Endothelial cell of umbilical vein (primary cell): ENCODE measurements at regions not wholly inside any gene's neighbourhood (a gene's known extent, or its start where the extent isn't known, plus 50 kb on each side); places are given as distances from the start of the nearest gene placed in this dataset.

ENCODE experiments used
- BruUV-seq: library from RNA; stranded (reverse); fragments of 400-500 nt; replicated peaks from 2 replicates; lab custom pipeline; 2021; lab: Mats Ljungman, UMichigan
- CTCF ChIA-PET: fragments of 300-600, 350-600 bp; sonication (Branson Sonifier 250); formaldehyde crosslinking; loops from one replicate; lab custom pipeline; 2021; ENCODE audit warnings: antibody characterized with exemption, inconsistent platforms; lab: Charles Lee
- POLR2A ChIA-PET: fragments of 300-600, 350-600 bp; sonication (Branson Sonifier 250); formaldehyde crosslinking; loops from one replicate; lab custom pipeline; 2021; ENCODE audit warnings: antibody characterized with exemption, inconsistent platforms; lab: Charles Lee
- DNase-seq: peaks from one replicate; pipeline ENCODE4 v3.0.0-alpha.2; 2011; ENCODE audit warnings: low read depth, low spot score
- FAIRE-seq: peaks from 2 replicates; lab custom pipeline; 2011; peaks lifted over from hg19 to GRCh38; lab: Jason Lieb, UNC
- H2AFZ ChIP-seq: 2 replicates; pipeline ENCODE4 v1.6.0; 2012; ENCODE audit warnings: low read depth, low read length, control low read depth, inconsistent platforms
- H3K27ac ChIP-seq: 2 replicates; pipeline ENCODE4 v1.5.1; 2011; ENCODE audit warnings: low read depth, mild to moderate bottlenecking, control low read depth, low read length, moderate library complexity; ENCODE audit not compliant: insufficient read depth
- H3K27me3 ChIP-seq, 2 experiments: 2 replicates each; pipeline versions ENCODE4 v1.6.0 to v1.6.1; 2011; ENCODE audit warnings: low read length in 2 of 2, mixed read lengths in 1 of 2; ENCODE audit not compliant: control insufficient read depth in 2 of 2, insufficient read depth in 2 of 2
- H3K36me3 ChIP-seq, 2 experiments: 2 replicates in 1 of 2; 3 replicates in 1 of 2; pipeline ENCODE4 v1.5.1; 2011; ENCODE audit warnings: low read length in 2 of 2, mild to moderate bottlenecking in 1 of 2, moderate library complexity in 1 of 2; ENCODE audit not compliant: control insufficient read depth in 2 of 2, insufficient read depth in 2 of 2; ENCODE audit errors: extremely low read depth in 1 of 2
- H3K4me1 ChIP-seq: 3 replicates; pipeline ENCODE4 v1.5.1; 2011; ENCODE audit warnings: mild to moderate bottlenecking, low read length; ENCODE audit not compliant: control insufficient read depth, insufficient read depth; ENCODE audit errors: extremely low read depth
- H3K4me2 ChIP-seq: 2 replicates; pipeline ENCODE4 v1.6.1; 2011; ENCODE audit warnings: low read length, control low read depth, mixed read lengths; ENCODE audit not compliant: insufficient read depth
- H3K4me3 ChIP-seq, 3 experiments: fragments of 200-600 bp in 1 of 3; sonication (generic), shearing (Covaris generic) in 1 of 3; replicated peaks in 1 of 3; 2 replicates each; pipeline ENCODE4 v1.5.1; 2011 to 2016; ENCODE audit warnings: control low read depth in 3 of 3, low read length in 3 of 3, mild to moderate bottlenecking in 2 of 3, inconsistent platforms in 1 of 3, low read depth in 1 of 3, moderate library complexity in 1 of 3; ENCODE audit not compliant: insufficient read depth in 1 of 3
- H3K79me2 ChIP-seq: 2 replicates; pipeline ENCODE4 v1.6.0; 2012; ENCODE audit warnings: low read length, inconsistent platforms; ENCODE audit not compliant: control insufficient read depth, insufficient read depth
- H3K9ac ChIP-seq: replicated peaks from 2 replicates; pipeline ENCODE3; 2011; ENCODE audit warnings: low read length, control low read depth; ENCODE audit not compliant: insufficient read depth; ENCODE audit errors: extremely low read depth
- H3K9me1 ChIP-seq: replicated peaks from 3 replicates; pipeline ENCODE4 v1.6.0; 2011; ENCODE audit warnings: mild to moderate bottlenecking, low read length; ENCODE audit not compliant: control insufficient read depth, insufficient read depth; ENCODE audit errors: extremely low read depth
- H3K9me3 ChIP-seq: replicated peaks from 2 replicates; pipeline ENCODE4 v1.5.1; 2012; ENCODE audit warnings: low read length, inconsistent platforms; ENCODE audit not compliant: control insufficient read depth, insufficient read depth
- H4K20me1 ChIP-seq: replicated peaks from 2 replicates; pipeline ENCODE3; 2011; ENCODE audit warnings: mild to moderate bottlenecking, low read length; ENCODE audit not compliant: control insufficient read depth, insufficient read depth; ENCODE audit errors: extremely low read depth
- CTCF ChIP-seq, 2 donors: IDR thresholded peaks; 1 replicate in 1 of 2; 2 replicates in 1 of 2; pipeline ENCODE4 v1.5.1; 2011; ENCODE audit warnings: low read length in 2 of 2, mild to moderate bottlenecking in 2 of 2, moderate library complexity in 2 of 2, control low read depth in 1 of 2, inconsistent platforms in 1 of 2, low read depth in 1 of 2; ENCODE audit not compliant: insufficient read depth in 1 of 2; ENCODE audit errors: extremely low read depth in 1 of 2
- EZH2 ChIP-seq: IDR thresholded peaks from 2 replicates; pipeline ENCODE4 v1.6.1; 2012; ENCODE audit warnings: borderline replicate concordance, low read depth, mild to moderate bottlenecking, moderate library complexity, low read length, inconsistent platforms; ENCODE audit not compliant: severe bottlenecking
- GATA2 ChIP-seq: IDR thresholded peaks from 2 replicates; pipeline ENCODE4 v1.7.0; 2011; ENCODE audit warnings: low read depth, mild to moderate bottlenecking, moderate library complexity, mixed read lengths, low read length; ENCODE audit not compliant: insufficient read length, insufficient read depth
- JUN ChIP-seq: IDR thresholded peaks from 2 replicates; pipeline ENCODE4 v1.6.1; 2011; ENCODE audit warnings: borderline replicate concordance, low read depth; ENCODE audit not compliant: insufficient read length, insufficient read depth
- MAX ChIP-seq: IDR thresholded peaks from 2 replicates; pipeline ENCODE4 v1.6.1; 2011; ENCODE audit not compliant: insufficient read depth, insufficient read length
- MYC ChIP-seq: IDR thresholded peaks from one replicate; pipeline ENCODE4 v1.6.1; 2011; ENCODE audit warnings: mild to moderate bottlenecking, low read depth, low read length
- POLR2AphosphoS5 ChIP-seq: IDR thresholded peaks from 2 replicates; pipeline ENCODE4 v1.6.1; 2012; ENCODE audit warnings: low read depth, mild to moderate bottlenecking, control low read depth, low read length, moderate library complexity; ENCODE audit not compliant: insufficient read depth
- dilution Hi-C: fragments of 300-500 bp; cut with MboI; formaldehyde crosslinking; loops from one replicate; pipeline ENCODE4 v1.15.0; 2019; ENCODE audit warnings: low sequenced_read_pairs; ENCODE audit not compliant: extremely low pct_ligation_motif_present
- intact Hi-C: fragments of 100-400 bp; cut with micrococcal nuclease; formaldehyde crosslinking; loops from one replicate; pipeline ENCODE4 v1.10.0; 2022

- BruUV-seq, result no TSS peak
- dilution Hi-C loops, result no loop called here
- Histone ChIP-seq H3K27me3 (no peaks in the 10 kb centered on the region), H3K4me1 (no peaks in the 10 kb centered on the region), H4K20me1 (no peaks in the 10 kb centered on the region), H3K4me2 (no peak overlapping the region), H3K27ac (no peak overlapping the region), H3K9me3 (no peaks in the 10 kb centered on the region), H2AFZ (no peak overlapping the region), H3K79me2 (no peaks in the 10 kb centered on the region), H3K9ac (no peak overlapping the region), H3K36me3 (no peaks in the 10 kb centered on the region), H3K4me3 (no peak overlapping the region), H3K9me1 (no peaks in the 10 kb centered on the region)
- CTCF ChIA-PET, result no interaction called here
- POLR2A ChIA-PET, result no interaction called here
- TF ChIP-seq CTCF (IDR thresholded peaks at IDR 0.05; ENCODE audit: extremely low read depth in 1 of 2, insufficient read depth in 1 of 2, low read depth in 1 of 2, low read length in 2 of 2), result no peak
- TF ChIP-seq JUN, result no peak
- no peak for TF ChIP-seq EZH2
- no peak for TF ChIP-seq POLR2AphosphoS5
- TF ChIP-seq GATA2, result no peak
- no peak for TF ChIP-seq MAX
- no peak for TF ChIP-seq MYC
- intact Hi-C loops, result no loop called here
- DNase-seq (no peak), FAIRE-seq (no peak)
Measured at GRCh38 chr7:19427944-19428343, 280.9 kb downstream of the POLR1F start.
